IMR-90 (cell line): ENCODE measurements at regions not wholly inside any gene's neighbourhood (a gene's known extent, or its start where the extent isn't known, plus 50 kb on each side); places are given as distances from the start of the nearest gene placed in this dataset.

Source experiments
- ATAC-seq: fragments of 200-7000 bp; cut with Tn5 transposase; 2 replicates; pipeline ENCODE4 v1.9.1; 2020; ENCODE audit warnings: low read depth, mild to moderate bottlenecking, moderate library complexity
- BruUV-seq: library from RNA; stranded (reverse); fragments of 400-500 nt; replicated peaks from 2 replicates; lab custom pipeline; 2021; lab: Mats Ljungman, UMichigan
- CTCF ChIA-PET: fragments of 300-600 bp; formaldehyde crosslinking; extraction: SDS; loops from one replicate; lab custom pipeline; 2021; ENCODE audit warnings: antibody characterized with exemption; lab: Yijun Ruan, JAX
- POLR2A ChIA-PET: fragments of 300-600 bp; sonication (Branson Sonifier 250); formaldehyde crosslinking; loops from one replicate; lab custom pipeline; 2022; ENCODE audit warnings: antibody characterized with exemption; ENCODE audit not compliant: unreplicated experiment; lab: Charles Lee
- DNase-seq: peaks from one replicate; pipeline ENCODE4 v3.0.0; 2013
- H2AFZ ChIP-seq: replicated peaks from 2 replicates; pipeline ENCODE3; 2013; ENCODE audit warnings: low read length, mild to moderate bottlenecking; ENCODE audit not compliant: poor library complexity
- H2AK5ac ChIP-seq: 2 replicates; pipeline ENCODE4 v1.6.1; 2013; ENCODE audit warnings: low read depth, low read length, inconsistent platforms
- H2AK9ac ChIP-seq: replicated peaks from 2 replicates; pipeline ENCODE3; 2013; ENCODE audit warnings: mild to moderate bottlenecking, low read depth, low read length, moderate library complexity; ENCODE audit not compliant: poor library complexity
- H2BK120ac ChIP-seq: 2 replicates; pipeline ENCODE4 v1.6.1; 2013; ENCODE audit warnings: low read depth, low read length, inconsistent platforms
- H2BK15ac ChIP-seq: 3 replicates; pipeline ENCODE4 v1.6.1; 2013; ENCODE audit warnings: low read depth, low read length, inconsistent platforms
- H2BK20ac ChIP-seq: 2 replicates; pipeline ENCODE4 v1.6.1; 2013; ENCODE audit warnings: low read depth, mild to moderate bottlenecking, inconsistent platforms, low read length, moderate library complexity
- H2BK5ac ChIP-seq: 2 replicates; pipeline ENCODE4 v1.6.1; 2013; ENCODE audit warnings: mild to moderate bottlenecking, low read depth, low read length, inconsistent platforms; ENCODE audit not compliant: poor library complexity, severe bottlenecking
- H3K14ac ChIP-seq: replicated peaks from 2 replicates; pipeline ENCODE4 v1.6.1; 2013; ENCODE audit warnings: low read depth, low read length, inconsistent platforms
- H3K18ac ChIP-seq: 2 replicates; pipeline ENCODE4 v1.6.1; 2013; ENCODE audit warnings: low read depth, low read length, control low read depth
- H3K23ac ChIP-seq: 2 replicates; pipeline ENCODE4 v1.6.1; 2013; ENCODE audit warnings: low read depth, low read length, inconsistent platforms
- H3K27ac ChIP-seq: 2 replicates; pipeline ENCODE4 v1.5.1; 2013; ENCODE audit warnings: mild to moderate bottlenecking, control low read depth, low read length; ENCODE audit not compliant: insufficient read depth
- H3K27me3 ChIP-seq: 2 replicates; pipeline ENCODE4 v1.6.1; 2013; ENCODE audit warnings: low read length; ENCODE audit not compliant: control insufficient read depth, insufficient read depth
- H3K36me3 ChIP-seq: 2 replicates; pipeline ENCODE4 v1.6.1; 2013; ENCODE audit warnings: low read length, mixed read lengths; ENCODE audit not compliant: control insufficient read depth, insufficient read depth
- H3K4ac ChIP-seq: 2 replicates; pipeline ENCODE4 v1.6.1; 2013; ENCODE audit warnings: low read depth, low read length, inconsistent platforms
- H3K4me1 ChIP-seq: 2 replicates; pipeline ENCODE4 v1.6.1; 2013; ENCODE audit warnings: low read length, mixed read lengths; ENCODE audit not compliant: control insufficient read depth, insufficient read depth
- H3K4me2 ChIP-seq: 2 replicates; pipeline ENCODE4 v1.6.1; 2013; ENCODE audit warnings: low read depth, mild to moderate bottlenecking, control low read depth, low read length, moderate library complexity
- H3K4me3 ChIP-seq: 2 replicates; pipeline ENCODE4 v1.5.1; 2013; ENCODE audit warnings: low read depth, mild to moderate bottlenecking, control low read depth, low read length, moderate library complexity; ENCODE audit not compliant: insufficient read depth
- H3K56ac ChIP-seq: 2 replicates; pipeline ENCODE4 v1.6.1; 2013; ENCODE audit warnings: low read length, inconsistent platforms; ENCODE audit not compliant: insufficient read depth; ENCODE audit errors: extremely low read depth
- H3K79me1 ChIP-seq, 2 experiments: 2 replicates each; pipeline ENCODE4 v1.6.1; 2013; ENCODE audit warnings: low read length in 2 of 2, inconsistent platforms in 1 of 2, low read depth in 1 of 2
- H3K9ac ChIP-seq: 2 replicates; pipeline ENCODE4 v1.6.1; 2013; ENCODE audit warnings: low read depth, low read length, control low read depth
- H3K9me1 ChIP-seq: 2 replicates; pipeline ENCODE4 v1.6.1; 2013; ENCODE audit warnings: low read length, inconsistent platforms; ENCODE audit not compliant: insufficient read depth
- H3K9me3 ChIP-seq: 2 replicates; pipeline ENCODE4 v1.6.1; 2013; ENCODE audit warnings: low read length; ENCODE audit not compliant: control insufficient read depth, insufficient read depth
- H4K20me1 ChIP-seq: 2 replicates; pipeline ENCODE4 v1.6.1; 2013; ENCODE audit warnings: low read length, inconsistent platforms; ENCODE audit not compliant: insufficient read depth
- H4K5ac ChIP-seq: 2 replicates; pipeline ENCODE4 v1.6.1; 2013; ENCODE audit warnings: mild to moderate bottlenecking, low read depth, low read length, control low read depth
- H4K8ac ChIP-seq, 2 experiments: 2 replicates each; pipeline ENCODE4 v1.6.1; 2013; ENCODE audit warnings: low read depth in 2 of 2, low read length in 2 of 2, control low read depth in 1 of 2, inconsistent platforms in 1 of 2
- H4K91ac ChIP-seq: 2 replicates; pipeline ENCODE4 v1.6.1; 2013; ENCODE audit warnings: low read depth, low read length, inconsistent platforms; ENCODE audit not compliant: insufficient read depth
- BHLHE40 ChIP-seq: fragments of 150-350 bp; IDR thresholded peaks from 2 replicates; pipeline ENCODE4 v1.6.1; 2016; ENCODE audit warnings: mild to moderate bottlenecking, low read depth, low read length
- WGBS, 2 experiments: methylation state at CpG; one replicate each; pipeline versions ENCODE4 v1.1.5 to v1.1.7; 2013; ENCODE audit warnings: missing lambda C conversion rate in 2 of 2; ENCODE audit not compliant: insufficient read length in 1 of 2; ENCODE audit errors: extremely low coverage in 2 of 2; 5-methylcytosine and 5-hydroxymethylcytosine counted together
- dilution Hi-C: fragments of 300-500 bp; cut with HindIII; formaldehyde crosslinking; loops from one replicate; pipeline ENCODE4 v1.14.3; 2018; ENCODE audit warnings: low sequenced_read_pairs; ENCODE audit not compliant: unreplicated experiment
- in situ Hi-C: fragments of 300-500 bp; cut with MboI; formaldehyde crosslinking; loops from 3 replicates; pipeline ENCODE4 v1.14.3; 2019; ENCODE audit warnings: low sequenced_read_pairs, inconsistent platforms, mixed read lengths
- intact Hi-C: fragments of 100-400 bp; cut with micrococcal nuclease; formaldehyde crosslinking; loops from 2 replicates; pipeline ENCODE4 v1.10.0; 2022

DNA sequence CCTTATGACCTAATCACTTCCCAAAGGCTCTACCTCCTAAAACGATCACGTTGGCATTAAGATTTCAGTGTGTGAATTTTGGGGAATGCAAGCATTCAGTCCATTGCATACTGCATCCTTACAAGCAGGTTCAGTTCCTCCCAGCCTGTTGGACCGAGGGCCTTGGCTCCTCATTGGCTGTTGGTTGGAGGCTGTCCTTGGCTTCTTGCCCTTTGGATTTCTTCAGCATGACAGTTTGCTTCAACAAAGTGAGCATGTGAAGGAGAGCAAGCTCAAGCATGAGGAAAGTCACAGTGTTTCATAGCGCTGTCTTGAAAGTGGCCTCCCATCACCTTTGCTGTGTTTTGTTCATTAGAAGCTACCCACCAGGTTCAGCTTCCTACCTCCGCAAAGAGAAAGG is 109.5 kb downstream of the GADD45G start:
- in situ Hi-C loops (no loop called here), intact Hi-C loops (no loop called here), dilution Hi-C loops (no loop called here)
- ATAC-seq (no peak), DNase-seq (no peak)
- Histone ChIP-seq H2AK9ac (no peak overlapping the region), H3K14ac (no peak overlapping the region), H2BK5ac (no peak overlapping the region), H3K79me1 (no peaks in the 10 kb centered on the region), H4K5ac (no peak overlapping the region), H2BK15ac (no peak overlapping the region), H3K36me3 (no peaks in the 10 kb centered on the region), H3K9me3 (no peaks in the 10 kb centered on the region), H2BK20ac (no peak overlapping the region), H2BK120ac (no peak overlapping the region), H3K23ac (no peak overlapping the region), H3K4me1 (no peaks in the 10 kb centered on the region), H3K9me1 (no peaks in the 10 kb centered on the region), H3K9ac (no peak overlapping the region), H2AFZ (no peak overlapping the region), H3K56ac (no peak overlapping the region), H3K4ac (no peak overlapping the region), H2AK5ac (no peak overlapping the region), H4K20me1 (no peaks in the 10 kb centered on the region), H3K4me2 (no peak overlapping the region), H3K18ac (no peak overlapping the region), H3K27me3 (no peaks in the 10 kb centered on the region), H3K4me3 (no peak overlapping the region), H3K27ac (no peak overlapping the region), H4K91ac (no peak overlapping the region), H4K8ac (no peak overlapping the region)
- ChIA-PET CTCF (no interaction called here), POLR2A (no interaction called here)
- BruUV-seq: no TSS peak
- no CpG with 5 or more reads among the region's 5 CpGs for WGBS, 2 experiments
- no peak for TF ChIP-seq BHLHE40
